ENCODE measurements at regions not wholly inside any gene's neighbourhood (a gene's known extent, or its start where the extent isn't known, plus 50 kb on each side); places are given as distances from the start of the nearest gene placed in this dataset.

GRCh38 chr7:125871431-125871830 lies 941.8 kb upstream of the POT1 start:
- TF ChIP-seq, protein P1, sequence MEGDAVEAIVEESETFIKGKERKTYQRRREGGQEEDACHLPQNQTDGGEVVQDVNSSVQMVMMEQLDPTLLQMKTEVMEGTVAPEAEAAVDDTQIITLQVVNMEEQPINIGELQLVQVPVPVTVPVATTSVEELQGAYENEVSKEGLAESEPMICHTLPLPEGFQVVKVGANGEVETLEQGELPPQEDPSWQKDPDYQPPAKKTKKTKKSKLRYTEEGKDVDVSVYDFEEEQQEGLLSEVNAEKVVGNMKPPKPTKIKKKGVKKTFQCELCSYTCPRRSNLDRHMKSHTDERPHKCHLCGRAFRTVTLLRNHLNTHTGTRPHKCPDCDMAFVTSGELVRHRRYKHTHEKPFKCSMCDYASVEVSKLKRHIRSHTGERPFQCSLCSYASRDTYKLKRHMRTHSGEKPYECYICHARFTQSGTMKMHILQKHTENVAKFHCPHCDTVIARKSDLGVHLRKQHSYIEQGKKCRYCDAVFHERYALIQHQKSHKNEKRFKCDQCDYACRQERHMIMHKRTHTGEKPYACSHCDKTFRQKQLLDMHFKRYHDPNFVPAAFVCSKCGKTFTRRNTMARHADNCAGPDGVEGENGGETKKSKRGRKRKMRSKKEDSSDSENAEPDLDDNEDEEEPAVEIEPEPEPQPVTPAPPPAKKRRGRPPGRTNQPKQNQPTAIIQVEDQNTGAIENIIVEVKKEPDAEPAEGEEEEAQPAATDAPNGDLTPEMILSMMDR (conservative IDR thresholded peaks at IDR 0.05; ENCODE audit: low read depth, low read length), result no peak
- DNase-seq (ENCODE audit: low read depth), result no peak
- H3K4me3 ChIP-seq (ENCODE audit: low read depth, low read length), result no peak overlapping the region

DNA sequence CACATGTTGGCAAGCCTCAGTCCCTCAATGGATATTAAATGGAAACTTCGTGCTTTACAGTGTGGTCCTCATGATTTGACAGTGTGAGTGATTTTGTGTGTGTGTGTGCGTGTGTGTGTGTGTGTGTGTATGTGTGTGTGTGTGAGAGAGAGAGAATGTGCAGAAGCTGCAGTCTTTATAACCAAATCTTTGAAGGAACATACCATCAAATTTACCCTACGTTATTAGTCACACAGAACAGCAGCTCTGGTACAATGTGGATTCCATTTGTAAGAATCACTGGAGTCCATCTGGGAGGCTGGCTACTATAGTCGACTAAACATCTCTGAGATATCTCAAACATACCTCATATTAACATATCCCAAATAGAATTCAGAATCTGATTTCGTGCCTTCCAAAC lies 928.0 kb upstream of the POT1 start:
- H3K4me3 ChIP-seq (ENCODE audit: low read depth, low read length), result no peak overlapping the region
- peak; percentile 78 for DNase-seq (ENCODE audit: low read depth)
- TF ChIP-seq, protein P1 (conservative IDR thresholded peaks at IDR 0.05; ENCODE audit: low read depth, low read length), result no peak

- no peak for DNase-seq (ENCODE audit: low read depth)
- H3K4me3 ChIP-seq (ENCODE audit: low read depth, low read length), result no peak overlapping the region
- TF ChIP-seq, protein P1 (conservative IDR thresholded peaks at IDR 0.05; ENCODE audit: low read depth, low read length), result no peak
These were observed 918.5 kb upstream of the POT1 start for GRCh38 chr7:125848157-125848556.

DNA sequence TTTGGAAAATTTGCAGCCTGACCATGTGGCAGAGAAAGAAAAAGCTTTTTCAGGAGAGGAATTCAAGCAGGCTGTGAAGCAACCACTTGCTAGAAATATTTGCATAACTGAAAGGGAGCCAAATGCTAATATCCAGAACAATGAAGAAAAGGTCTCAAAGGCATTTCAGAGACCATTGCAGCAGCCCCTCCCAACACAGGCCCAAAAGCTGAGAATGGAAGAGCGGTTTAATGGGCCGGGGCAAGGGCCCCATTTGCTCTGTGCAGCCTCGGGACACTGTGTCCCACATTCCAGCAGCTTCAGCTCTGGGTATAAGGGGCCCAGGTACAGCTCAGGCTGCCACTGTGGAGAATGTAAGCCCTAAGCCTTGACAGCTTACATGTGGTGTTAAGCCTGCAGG lies 918.1 kb upstream of the POT1 start:
- TF ChIP-seq, protein P1 (conservative IDR thresholded peaks at IDR 0.05; ENCODE audit: low read depth, low read length), result no peak

GRCh38 chr7:125847055-125847454 lies 917.4 kb upstream of the POT1 start:
- H3K4me3 ChIP-seq (ENCODE audit: low read depth, low read length), result no peak overlapping the region
- DNase-seq (ENCODE audit: low read depth), result no peak
- TF ChIP-seq, protein P1 (conservative IDR thresholded peaks at IDR 0.05; ENCODE audit: low read depth, low read length), result no peak

More for the DNA sequence above, 918.1 kb upstream of the POT1 start:
- no peak for DNase-seq (ENCODE audit: low read depth)
- no peak overlapping the region for H3K4me3 ChIP-seq (ENCODE audit: low read depth, low read length)

- DNase-seq (ENCODE audit: low read depth), result no peak
- no peak overlapping the region for H3K4me3 ChIP-seq (ENCODE audit: low read depth, low read length)
- TF ChIP-seq, protein P1 (conservative IDR thresholded peaks at IDR 0.05; ENCODE audit: low read depth, low read length), result no peak
These were observed 916.1 kb upstream of the POT1 start for GRCh38 chr7:125845686-125846085.

- DNase-seq (ENCODE audit: low read depth), result no peak
- TF ChIP-seq, protein P1 (conservative IDR thresholded peaks at IDR 0.05; ENCODE audit: low read depth, low read length), result no peak
These were observed 904.8 kb upstream of the POT1 start for GRCh38 chr7:125834421-125834820.

More at GRCh38 chr7:125834421-125834820, 904.8 kb upstream of the POT1 start:
- no peak overlapping the region for H3K4me3 ChIP-seq (ENCODE audit: low read depth, low read length)

Data from choroid plexus epithelial cell (primary cell).